ENCODE measurements at regions not wholly inside any gene's neighbourhood (a gene's known extent, or its start where the extent isn't known, plus 50 kb on each side); places are given as distances from the start of the nearest gene placed in this dataset.

DNA sequence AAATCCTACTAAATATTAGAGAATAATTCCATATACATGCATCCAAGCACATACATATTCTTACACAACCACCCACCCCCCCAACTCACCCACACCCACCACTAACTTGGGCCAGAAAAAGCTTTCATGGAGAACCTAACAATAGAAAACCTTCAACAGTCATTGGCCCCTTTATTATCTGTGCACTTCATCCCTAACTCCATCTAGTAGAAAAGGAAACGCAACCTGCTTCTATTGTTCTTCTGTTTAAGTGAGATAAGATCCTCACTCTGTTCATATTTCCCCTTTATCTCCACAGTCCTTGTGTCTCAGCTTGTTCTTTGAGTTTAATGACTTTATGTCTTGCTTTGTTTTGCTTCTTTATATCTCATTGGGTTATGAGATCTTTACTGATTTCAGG, 1740.2 kb upstream of the CELF4 start:
- no peaks in the 10 kb centered on the region for H3K4me1 ChIP-seq
- H3K36me3 ChIP-seq: no peaks in the 10 kb centered on the region
- no peaks in the 10 kb centered on the region for H3K27me3 ChIP-seq
- H3K9me3 ChIP-seq: peaks cover 0 to 7% of the 10 kb centered on the region in 2 donors
- H3K4me3 ChIP-seq: no peak overlapping the region
- no peak for DNase-seq (ENCODE audit: low spot score in 2 of 2)
- no peak overlapping the region for H3K27ac ChIP-seq
- TF ChIP-seq POLR2AphosphoS5 (IDR thresholded peaks at IDR 0.05) (no peak), CTCF (IDR thresholded peaks at IDR 0.05) (no peak), POLR2A (IDR thresholded peaks at IDR 0.05) (no peak)
- intact Hi-C loops (cut with DNase I; ENCODE audit: low total_unique reads): no loop called here

DNA sequence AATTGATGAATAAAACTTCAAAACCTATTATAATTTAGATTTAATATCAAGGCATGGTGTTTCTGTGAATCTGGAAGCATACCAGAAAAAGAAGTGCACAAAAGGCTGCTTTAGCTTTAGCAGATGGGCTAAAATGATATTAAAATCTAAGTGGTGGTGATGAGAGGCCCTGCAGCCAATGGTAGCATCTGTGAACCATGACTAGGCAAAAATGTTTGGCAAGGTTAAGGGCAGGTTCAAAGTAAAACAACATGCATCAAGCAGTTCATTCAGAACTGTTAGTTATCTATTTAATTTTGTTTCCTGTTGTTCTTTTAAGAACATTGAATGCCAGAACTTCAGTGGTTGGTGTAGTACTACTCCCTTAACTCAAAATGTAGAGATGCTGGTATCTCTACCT, 1736.9 kb upstream of the CELF4 start:
- no peak for TF ChIP-seq CTCF (IDR thresholded peaks at IDR 0.05)
- TF ChIP-seq POLR2A (IDR thresholded peaks at IDR 0.05): no peak
- TF ChIP-seq POLR2AphosphoS5 (IDR thresholded peaks at IDR 0.05): no peak
- H3K27ac ChIP-seq: no peak overlapping the region
- H3K4me3 ChIP-seq: no peak overlapping the region
- intact Hi-C loops (cut with DNase I; ENCODE audit: low total_unique reads): no loop called here
- H3K9me3 ChIP-seq: no peaks in the 10 kb centered on the region
- no peaks in the 10 kb centered on the region for H3K36me3 ChIP-seq
- H3K4me1 ChIP-seq: no peaks in the 10 kb centered on the region
- no peaks in the 10 kb centered on the region for H3K27me3 ChIP-seq
- no peak for DNase-seq (ENCODE audit: low spot score in 2 of 2)

DNA sequence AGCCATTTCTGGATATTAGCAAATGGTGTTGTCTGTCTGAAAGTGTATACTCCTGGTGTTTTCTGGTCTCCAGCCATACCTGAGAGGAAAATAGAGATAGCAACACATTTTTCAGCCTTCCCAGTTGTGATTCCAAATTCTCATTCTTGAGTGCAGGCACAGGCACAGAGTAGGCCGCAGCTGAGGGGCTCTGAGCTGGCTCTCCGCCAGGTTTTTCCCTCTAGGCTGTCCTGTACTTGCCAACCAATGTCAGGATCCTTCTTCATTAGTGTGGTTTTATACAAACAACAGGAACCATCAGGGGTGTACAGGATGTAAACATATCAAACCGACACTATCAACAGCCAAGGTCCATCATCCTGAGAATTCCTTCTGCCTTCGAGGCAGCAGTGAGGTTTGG, 1733.6 kb upstream of the CELF4 start:
- Histone ChIP-seq H3K27ac (no peak overlapping the region), H3K4me1 (no peaks in the 10 kb centered on the region), H3K27me3 (no peaks in the 10 kb centered on the region), H3K9me3 (no peaks in the 10 kb centered on the region), H3K4me3 (no peak overlapping the region), H3K36me3 (no peaks in the 10 kb centered on the region)
- intact Hi-C loops (cut with DNase I; ENCODE audit: low total_unique reads): no loop called here
- DNase-seq (ENCODE audit: low spot score in 2 of 2): no peak
- TF ChIP-seq POLR2A (IDR thresholded peaks at IDR 0.05): no peak
- no peak for TF ChIP-seq CTCF (IDR thresholded peaks at IDR 0.05)
- TF ChIP-seq POLR2AphosphoS5 (IDR thresholded peaks at IDR 0.05): no peak

DNA sequence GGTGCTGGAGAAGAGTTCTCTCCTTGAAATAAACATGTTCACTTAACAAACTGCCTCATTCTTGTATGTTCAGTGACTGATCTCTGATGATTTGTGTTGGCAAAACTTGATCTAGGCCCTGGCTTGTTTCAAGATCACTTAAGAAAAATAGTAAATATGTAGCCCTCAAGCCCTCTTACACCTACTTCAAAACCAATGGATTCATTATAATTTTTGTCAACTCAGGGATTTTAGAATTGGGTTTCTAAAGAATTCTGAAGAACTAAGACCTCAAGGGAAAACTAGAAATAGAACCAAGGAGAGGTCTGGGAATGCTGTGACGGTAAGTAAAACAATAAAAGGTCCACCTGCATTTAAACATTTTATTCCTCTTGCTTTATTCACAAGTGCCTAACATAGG, 1731.6 kb upstream of the CELF4 start:
- intact Hi-C loops (cut with DNase I; ENCODE audit: low total_unique reads): no loop called here
- no peaks in the 10 kb centered on the region for H3K4me1 ChIP-seq
- no peaks in the 10 kb centered on the region for H3K9me3 ChIP-seq

DNA sequence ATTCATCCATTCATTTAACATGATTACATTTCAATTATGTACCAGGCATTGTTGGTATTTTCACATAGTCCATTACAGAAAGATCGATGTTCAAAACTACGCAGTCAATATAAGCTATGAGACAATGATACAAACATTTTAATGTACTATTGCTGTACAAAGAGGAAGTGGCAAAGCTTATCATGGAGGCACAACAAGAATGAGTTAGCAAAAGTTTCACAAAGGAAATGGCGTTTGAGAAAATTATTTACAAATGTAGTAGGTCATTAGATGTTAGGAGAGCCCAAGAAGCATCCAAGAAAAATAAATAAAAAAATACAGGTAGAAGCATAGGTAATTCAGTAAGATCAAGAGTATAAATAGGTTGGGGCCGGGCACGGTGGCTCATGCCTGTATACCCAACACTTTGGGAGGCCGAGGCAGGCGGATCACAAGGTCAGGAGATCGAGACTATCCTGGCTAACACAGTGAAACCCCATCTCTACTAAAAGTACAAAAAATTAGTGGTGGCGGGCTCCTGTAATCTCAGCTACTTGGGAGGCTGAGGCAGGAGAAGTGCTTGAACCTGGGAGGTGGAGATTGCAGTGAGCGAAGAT, 1730.8 kb upstream of the CELF4 start:
- H3K36me3 ChIP-seq: no peaks in the 10 kb centered on the region
- TF ChIP-seq POLR2AphosphoS5 (IDR thresholded peaks at IDR 0.05): no peak
- TF ChIP-seq POLR2A (IDR thresholded peaks at IDR 0.05): no peak
- no peak for TF ChIP-seq CTCF (IDR thresholded peaks at IDR 0.05)
- DNase-seq (ENCODE audit: low spot score in 2 of 2): no peak
- H3K9me3 ChIP-seq: no peaks in the 10 kb centered on the region
- H3K27ac ChIP-seq: no peak overlapping the region
- no peaks in the 10 kb centered on the region for H3K27me3 ChIP-seq
- intact Hi-C loops (cut with DNase I; ENCODE audit: low total_unique reads): no loop called here
- no peak overlapping the region for H3K4me3 ChIP-seq
- no peaks in the 10 kb centered on the region for H3K4me1 ChIP-seq

More for the DNA sequence above, 1731.6 kb upstream of the CELF4 start:
- no peak overlapping the region for H3K4me3 ChIP-seq
- no peak overlapping the region for H3K27ac ChIP-seq
- TF ChIP-seq POLR2A (IDR thresholded peaks at IDR 0.05): no peak
- TF ChIP-seq CTCF (IDR thresholded peaks at IDR 0.05): no peak
- TF ChIP-seq POLR2AphosphoS5 (IDR thresholded peaks at IDR 0.05): no peak
- no peaks in the 10 kb centered on the region for H3K27me3 ChIP-seq
- no peaks in the 10 kb centered on the region for H3K36me3 ChIP-seq
- DNase-seq (ENCODE audit: low spot score in 2 of 2): no peak
